ENCODE measurements at regions not wholly inside any gene's neighbourhood (a gene's known extent, or its start where the extent isn't known, plus 50 kb on each side); places are given as distances from the start of the nearest gene placed in this dataset.

GRCh38 chr6:24052590-24052961, 73.4 kb upstream of the NRSN1 start:
- H3K4me1 Mint-ChIP-seq (ENCODE audit: unreplicated experiment) = no peaks in the 10 kb centered on the region
- no peaks in the 10 kb centered on the region for H3K9me3 Mint-ChIP-seq (ENCODE audit: unreplicated experiment)
- H3K4me3 Mint-ChIP-seq (ENCODE audit: unreplicated experiment) = no peak overlapping the region
- no peaks in the 10 kb centered on the region for H3K36me3 Mint-ChIP-seq (ENCODE audit: low read depth, unreplicated experiment)
- H3K27me3 Mint-ChIP-seq (ENCODE audit: unreplicated experiment) = peaks cover 2% of the 10 kb centered on the region
- no peak for DNase-seq (ENCODE audit: low spot score)
- no peak overlapping the region for H3K27ac Mint-ChIP-seq (ENCODE audit: unreplicated experiment)
- TF ChIP-seq CTCF (IDR thresholded peaks at IDR 0.05; ENCODE audit: unreplicated experiment) = no peak

DNA sequence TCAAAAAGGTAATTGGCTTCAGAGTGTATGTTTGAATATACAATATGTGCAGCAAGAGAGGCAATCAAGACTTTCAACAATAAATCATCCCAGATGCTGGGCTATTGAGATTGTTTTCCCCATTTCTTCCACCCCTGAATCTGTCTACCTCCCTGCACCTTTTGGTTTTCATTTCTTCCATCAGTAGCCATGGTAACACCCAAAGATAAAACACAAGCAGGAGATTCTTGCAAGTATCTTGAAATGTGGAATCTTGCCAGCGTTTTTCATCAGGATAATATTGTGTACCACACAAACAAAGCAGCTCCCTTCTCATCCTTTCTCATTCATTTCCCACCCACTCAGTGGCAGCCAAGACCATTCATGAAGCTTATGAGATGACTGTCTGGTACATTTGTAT, 73.0 kb upstream of the NRSN1 start:
- no peaks in the 10 kb centered on the region for H3K4me1 Mint-ChIP-seq (ENCODE audit: unreplicated experiment)
- H3K27ac Mint-ChIP-seq (ENCODE audit: unreplicated experiment) = no peak overlapping the region
- H3K36me3 Mint-ChIP-seq (ENCODE audit: low read depth, unreplicated experiment) = no peaks in the 10 kb centered on the region
- H3K27me3 Mint-ChIP-seq (ENCODE audit: unreplicated experiment) = peaks cover 2% of the 10 kb centered on the region
- TF ChIP-seq CTCF (IDR thresholded peaks at IDR 0.05; ENCODE audit: unreplicated experiment) = no peak
- no peak overlapping the region for H3K4me3 Mint-ChIP-seq (ENCODE audit: unreplicated experiment)
- DNase-seq (ENCODE audit: low spot score) = no peak
- no peaks in the 10 kb centered on the region for H3K9me3 Mint-ChIP-seq (ENCODE audit: unreplicated experiment)

DNA sequence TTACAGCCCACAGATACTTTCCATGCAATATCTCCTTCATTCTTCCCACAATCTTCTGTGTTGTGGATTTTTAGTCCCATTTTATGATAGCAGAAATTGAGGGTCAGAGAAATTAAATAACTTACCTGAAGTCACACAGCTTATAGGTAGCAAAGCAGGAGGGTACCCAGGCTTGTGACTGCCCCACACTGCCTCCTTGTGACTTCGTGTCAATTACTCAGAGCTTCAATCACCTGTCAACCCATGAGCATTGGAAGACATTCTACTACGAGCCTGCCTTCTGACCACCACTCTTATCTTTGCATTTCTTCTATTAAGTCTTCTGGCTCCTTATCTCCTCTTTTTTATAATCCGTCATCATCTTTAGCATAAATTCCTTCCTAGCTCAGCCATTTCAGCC, 71.6 kb upstream of the NRSN1 start:
- no peak for DNase-seq (ENCODE audit: low spot score)
- Mint-ChIP-seq H3K9me3 (ENCODE audit: unreplicated experiment) (no peaks in the 10 kb centered on the region), H3K4me1 (ENCODE audit: unreplicated experiment) (no peaks in the 10 kb centered on the region), H3K27ac (ENCODE audit: unreplicated experiment) (no peak overlapping the region), H3K27me3 (ENCODE audit: unreplicated experiment) (no peaks in the 10 kb centered on the region), H3K4me3 (ENCODE audit: unreplicated experiment) (no peak overlapping the region), H3K36me3 (ENCODE audit: low read depth, unreplicated experiment) (no peaks in the 10 kb centered on the region)
- no peak for TF ChIP-seq CTCF (IDR thresholded peaks at IDR 0.05; ENCODE audit: unreplicated experiment)

DNA sequence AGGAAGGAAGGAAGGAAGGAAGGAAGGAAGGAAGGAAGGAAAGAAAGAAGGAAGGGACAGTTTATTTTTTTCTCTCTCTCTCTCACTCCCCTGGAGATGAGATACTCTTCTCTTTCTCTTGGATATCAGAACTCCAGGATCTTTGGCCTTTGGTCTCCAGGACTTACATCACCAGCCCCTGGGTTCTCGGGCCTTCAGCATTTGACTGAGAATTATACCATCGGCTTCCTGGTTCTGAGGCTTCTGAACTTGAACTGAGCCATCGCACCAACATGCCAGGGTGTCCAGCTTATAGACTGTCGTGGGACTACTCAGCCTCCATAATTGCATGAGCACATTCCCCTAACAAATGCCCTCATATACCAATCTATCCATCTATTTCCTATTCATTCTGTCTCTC, 69.4 kb upstream of the NRSN1 start:
- no peaks in the 10 kb centered on the region for H3K27me3 Mint-ChIP-seq (ENCODE audit: unreplicated experiment)
- no peak overlapping the region for H3K27ac Mint-ChIP-seq (ENCODE audit: unreplicated experiment)
- H3K36me3 Mint-ChIP-seq (ENCODE audit: low read depth, unreplicated experiment) = no peaks in the 10 kb centered on the region
- H3K4me1 Mint-ChIP-seq (ENCODE audit: unreplicated experiment) = no peaks in the 10 kb centered on the region
- no peaks in the 10 kb centered on the region for H3K9me3 Mint-ChIP-seq (ENCODE audit: unreplicated experiment)
- H3K4me3 Mint-ChIP-seq (ENCODE audit: unreplicated experiment) = no peak overlapping the region
- no peak for DNase-seq (ENCODE audit: low spot score)
- TF ChIP-seq CTCF (IDR thresholded peaks at IDR 0.05; ENCODE audit: unreplicated experiment) = no peak

DNA sequence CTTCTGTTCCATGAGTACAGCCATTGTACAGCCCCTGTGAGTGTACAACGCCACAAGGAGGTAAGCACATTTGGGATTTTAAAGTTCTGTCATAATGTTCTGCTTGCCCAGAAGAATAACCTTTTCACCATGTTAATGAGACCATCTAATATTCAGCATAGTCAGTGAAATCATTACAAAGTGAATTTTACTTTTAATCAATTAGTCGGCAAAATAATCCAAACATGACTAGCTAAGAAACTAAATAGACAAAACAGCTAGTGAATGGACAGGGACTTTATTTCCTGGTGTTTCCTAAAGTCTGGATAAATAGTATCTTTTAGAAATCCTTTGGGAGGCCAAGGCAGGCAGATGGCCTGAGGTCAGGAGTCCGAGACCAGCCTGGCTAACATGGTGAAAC, 69.0 kb upstream of the NRSN1 start:
- Mint-ChIP-seq H3K27me3 (ENCODE audit: unreplicated experiment) (no peaks in the 10 kb centered on the region), H3K27ac (ENCODE audit: unreplicated experiment) (no peak overlapping the region), H3K36me3 (ENCODE audit: low read depth, unreplicated experiment) (no peaks in the 10 kb centered on the region), H3K4me1 (ENCODE audit: unreplicated experiment) (no peaks in the 10 kb centered on the region), H3K9me3 (ENCODE audit: unreplicated experiment) (no peaks in the 10 kb centered on the region), H3K4me3 (ENCODE audit: unreplicated experiment) (no peak overlapping the region)
- no peak for DNase-seq (ENCODE audit: low spot score)
- TF ChIP-seq CTCF (IDR thresholded peaks at IDR 0.05; ENCODE audit: unreplicated experiment) = no peak
